SK-N-SH (cell line): ENCODE measurements at regions not wholly inside any gene's neighbourhood (a gene's known extent, or its start where the extent isn't known, plus 50 kb on each side); places are given as distances from the start of the nearest gene placed in this dataset.

Experiments used
- CTCF ChIA-PET: fragments of 300-600, 350-600 bp; formaldehyde crosslinking; extraction: SDS; loops from one replicate; lab custom pipeline; 2021; lab: Yijun Ruan, JAX
- POLR2A ChIA-PET: fragments of 350-600 bp; sonication (Branson Sonifier 250); formaldehyde crosslinking; extraction: SDS; loops from one replicate; lab custom pipeline; 2020; ENCODE audit warnings: antibody characterized with exemption, inconsistent platforms; lab: Yijun Ruan, JAX
- DNase-seq: peaks from one replicate; pipeline ENCODE4 v3.0.0; 2012
- H2AFZ ChIP-seq: fragments of 200-600 bp; sonication (generic); 2 replicates; pipeline ENCODE4 v1.8.1; 2016; ENCODE audit warnings: antibody characterized with exemption, mild to moderate bottlenecking, low read depth
- H3F3A ChIP-seq: fragments of 200-600 bp; sonication (generic); replicated peaks from 2 replicates; pipeline ENCODE3; 2016; ENCODE audit warnings: antibody characterized with exemption, mild to moderate bottlenecking; ENCODE audit not compliant: insufficient read depth
- H3K27ac ChIP-seq, 2 experiments: fragments of 200-500 bp in 1 of 2; fragments of 200-600 bp in 1 of 2; sonication (Bioruptor generic) in 1 of 2; sonication (generic), shearing (Covaris generic) in 1 of 2; 2 replicates each; pipeline versions ENCODE4 v1.5.1 to v1.6.1; 2014 to 2016; ENCODE audit warnings: low read depth in 2 of 2, inconsistent platforms in 1 of 2, low read length in 1 of 2, mild to moderate bottlenecking in 1 of 2, mixed read lengths in 1 of 2
- H3K27me3 ChIP-seq: fragments of 200-600 bp; sonication (generic), shearing (Covaris generic); 2 replicates; pipeline ENCODE4 v1.6.1; 2016; ENCODE audit warnings: mixed run types; ENCODE audit not compliant: insufficient read depth
- H3K36me3 ChIP-seq, 2 experiments: fragments of 200-500 bp in 1 of 2; fragments of 200-600 bp in 1 of 2; sonication (Bioruptor generic) in 1 of 2; sonication (generic) in 1 of 2; replicated peaks in 1 of 2; 2 replicates each; pipeline versions ENCODE3 to v1.5.1; 2014 to 2016; ENCODE audit warnings: low read length in 1 of 2, mild to moderate bottlenecking in 1 of 2; ENCODE audit not compliant: insufficient read depth in 2 of 2, control insufficient read depth in 1 of 2
- H3K4me1 ChIP-seq, 2 experiments: fragments of 200-500 bp in 1 of 2; fragments of 200-600 bp in 1 of 2; sonication (Bioruptor generic) in 1 of 2; sonication (generic), shearing (Covaris generic) in 1 of 2; 2 replicates each; pipeline versions ENCODE4 v1.5.1 to v1.6.1; 2014 to 2016; ENCODE audit warnings: low read depth in 1 of 2, low read length in 1 of 2, mixed run types in 1 of 2; ENCODE audit not compliant: insufficient read depth in 2 of 2, control insufficient read depth in 1 of 2
- H3K4me2 ChIP-seq: fragments of 200-600 bp; sonication (generic), shearing (Covaris generic); 2 replicates; pipeline ENCODE4 v1.6.1; 2017; ENCODE audit warnings: mixed run types
- H3K4me3 ChIP-seq, 2 experiments: fragments of 200-500 bp in 1 of 2; fragments of 200-600 bp in 1 of 2; sonication (Bioruptor generic) in 1 of 2; sonication (generic), shearing (Covaris generic) in 1 of 2; 2 replicates each; pipeline versions ENCODE4 v1.5.1 to v1.8.1; 2014 to 2016; ENCODE audit warnings: low read depth in 2 of 2, inconsistent platforms in 1 of 2, low read length in 1 of 2, mild to moderate bottlenecking in 1 of 2, mixed read lengths in 1 of 2, moderate library complexity in 1 of 2
- H3K79me2 ChIP-seq: fragments of 200-600 bp; sonication (generic); 2 replicates; pipeline ENCODE4 v1.8.1; 2017; ENCODE audit warnings: mild to moderate bottlenecking; ENCODE audit not compliant: insufficient read depth
- H3K9ac ChIP-seq: fragments of 200-600 bp; sonication (generic); 2 replicates; pipeline ENCODE4 v1.6.1; 2017; ENCODE audit warnings: mixed run types
- H3K9me2 ChIP-seq: fragments of 200-600 bp; sonication (generic); 2 replicates; pipeline ENCODE4 v1.6.1; 2017; ENCODE audit warnings: mixed run types
- H3K9me3 ChIP-seq: fragments of 200-600 bp; sonication (generic); 2 replicates; pipeline ENCODE4 v1.6.1; 2017; ENCODE audit warnings: mixed run types, mild to moderate bottlenecking, moderate library complexity
- H4K20me1 ChIP-seq: fragments of 200-600 bp; sonication (generic); 2 replicates; pipeline ENCODE4 v1.6.1; 2017; ENCODE audit warnings: mild to moderate bottlenecking, mixed run types; ENCODE audit not compliant: insufficient read depth
- ELF1 ChIP-seq: IDR thresholded peaks from 2 replicates; pipeline ENCODE4 v1.4.0; 2012
- FOXJ3 ChIP-seq: sonication (generic); formaldehyde crosslinking; IDR thresholded peaks from 2 replicates; pipeline ENCODE4 v1.5.1; 2020; ENCODE audit warnings: mild to moderate bottlenecking, missing genetic modification reagents
- FOXM1 ChIP-seq: IDR thresholded peaks from 2 replicates; pipeline ENCODE4 v1.4.0; 2012; ENCODE audit warnings: low read depth, mild to moderate bottlenecking
- GABPA ChIP-seq: IDR thresholded peaks from 2 replicates; pipeline ENCODE4 v1.4.0; 2012; ENCODE audit warnings: low read depth, mild to moderate bottlenecking
- JUND ChIP-seq: IDR thresholded peaks from 2 replicates; pipeline ENCODE4 v1.4.0; 2012
- MEF2A ChIP-seq: IDR thresholded peaks from 2 replicates; pipeline ENCODE4 v1.4.0; 2012; ENCODE audit warnings: low read depth, borderline replicate concordance
- NFIC ChIP-seq: IDR thresholded peaks from 2 replicates; pipeline ENCODE4 v1.4.0; 2012; ENCODE audit warnings: borderline replicate concordance
- NRF1 ChIP-seq: IDR thresholded peaks from 2 replicates; pipeline ENCODE4 v1.6.1; 2012; ENCODE audit warnings: low read depth, mild to moderate bottlenecking, low read length
- RCOR1 ChIP-seq: fragments of 150-350 bp; IDR thresholded peaks from 2 replicates; pipeline ENCODE4 v1.6.1; 2017; ENCODE audit warnings: antibody characterized with exemption, low read length
- RFX5 ChIP-seq: IDR thresholded peaks from 2 replicates; pipeline ENCODE4 v1.6.1; 2012; ENCODE audit warnings: mild to moderate bottlenecking, improper control_type of control experiment, low read length
- TAF1 ChIP-seq: IDR thresholded peaks from 2 replicates; pipeline ENCODE4 v1.6.1; 2012; ENCODE audit warnings: low read depth, mild to moderate bottlenecking, low read length, moderate library complexity, borderline replicate concordance
- YY1 ChIP-seq: IDR thresholded peaks from 2 replicates; pipeline ENCODE4 v1.4.0; 2012; ENCODE audit warnings: low read depth, mild to moderate bottlenecking
- WGBS: methylation state at CpG from one replicate; pipeline ENCODE4 v1.1.6; 2017; ENCODE audit warnings: low lambda C conversion rate; 5-methylcytosine and 5-hydroxymethylcytosine counted together
- TF ChIP-seq, protein P1 (sequence below): IDR thresholded peaks from 2 replicates; pipeline ENCODE4 v1.4.0; 2012; ENCODE audit warnings: low read depth, borderline replicate concordance
- TF ChIP-seq, protein P2 (sequence below): fragments of 200-600 bp; sonication (generic); IDR thresholded peaks from 2 replicates; pipeline ENCODE4 v1.6.1; 2017; ENCODE audit warnings: antibody characterized with exemption, mild to moderate bottlenecking, moderate library complexity
- TF ChIP-seq, protein P3 (sequence below): fragments of 150-350 bp; IDR thresholded peaks from 2 replicates; pipeline ENCODE4 v1.6.1; 2017; ENCODE audit warnings: antibody characterized with exemption, low read length, low read depth, borderline replicate concordance
- TF ChIP-seq, protein P4 (sequence below): fragments of 150-350 bp; IDR thresholded peaks from 2 replicates; pipeline ENCODE4 v1.6.1; 2016; ENCODE audit warnings: mild to moderate bottlenecking, low read depth, low read length
- TF ChIP-seq, protein P5 (sequence below): IDR thresholded peaks from 2 replicates; pipeline ENCODE4; 2012
- TF ChIP-seq, protein P6 (sequence below): IDR thresholded peaks from 2 replicates; pipeline ENCODE4 v1.4.0; 2012; ENCODE audit warnings: low read depth, borderline replicate concordance

DNA sequence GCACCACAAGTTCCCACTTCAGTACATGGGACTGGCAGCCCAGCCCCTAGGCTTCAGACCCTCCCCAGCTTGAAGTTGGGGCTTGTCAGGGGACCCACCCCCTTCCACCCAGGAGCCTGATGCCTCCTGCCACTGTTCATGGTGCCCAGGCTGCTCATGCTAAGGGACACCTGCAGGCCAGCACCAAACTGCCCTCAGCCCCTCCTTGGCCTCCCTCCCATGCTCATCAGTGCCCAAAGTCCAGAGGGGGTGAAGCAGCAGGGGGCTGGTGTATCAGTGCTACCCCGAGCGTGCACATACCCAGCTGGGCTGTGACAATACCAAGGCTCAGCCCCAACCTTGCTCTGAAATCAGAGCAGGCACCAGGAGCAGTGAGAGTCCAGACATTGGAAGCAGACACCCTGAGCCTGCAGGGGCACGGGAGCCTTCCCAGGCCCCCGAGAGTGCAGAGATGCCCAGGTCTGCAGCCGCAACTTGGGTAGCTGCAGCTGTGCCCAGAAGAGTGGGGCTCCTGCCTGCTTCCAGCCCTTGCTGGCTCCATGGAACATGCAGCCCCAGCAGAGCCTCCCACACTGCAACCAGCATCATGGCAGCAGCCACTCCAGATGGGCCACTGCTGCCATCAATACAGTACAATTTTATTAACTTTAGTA lies 79.0 kb downstream of the MTERF1 start:
- no peak overlapping the region for H2AFZ ChIP-seq
- no peaks in the 10 kb centered on the region for H3K27me3 ChIP-seq
- no peaks in the 10 kb centered on the region for H3K79me2 ChIP-seq
- DNase-seq: no peak
- no peak overlapping the region for H3K9ac ChIP-seq
- no peaks in the 10 kb centered on the region for H4K20me1 ChIP-seq
- no peak overlapping the region for H3K27ac ChIP-seq
- CTCF ChIA-PET: interaction anchor here (0.8 to 1.9 kb wide), 4 partner anchors 15 to 718 kb away, joined by 4 read pairs; no protein-coding TSS in a partner anchor
- TF ChIP-seq RCOR1: no peak
- no peak for TF ChIP-seq NFIC
- TF ChIP-seq JUND: no peak
- no peak for TF ChIP-seq FOXM1
- TF ChIP-seq, protein P1, sequence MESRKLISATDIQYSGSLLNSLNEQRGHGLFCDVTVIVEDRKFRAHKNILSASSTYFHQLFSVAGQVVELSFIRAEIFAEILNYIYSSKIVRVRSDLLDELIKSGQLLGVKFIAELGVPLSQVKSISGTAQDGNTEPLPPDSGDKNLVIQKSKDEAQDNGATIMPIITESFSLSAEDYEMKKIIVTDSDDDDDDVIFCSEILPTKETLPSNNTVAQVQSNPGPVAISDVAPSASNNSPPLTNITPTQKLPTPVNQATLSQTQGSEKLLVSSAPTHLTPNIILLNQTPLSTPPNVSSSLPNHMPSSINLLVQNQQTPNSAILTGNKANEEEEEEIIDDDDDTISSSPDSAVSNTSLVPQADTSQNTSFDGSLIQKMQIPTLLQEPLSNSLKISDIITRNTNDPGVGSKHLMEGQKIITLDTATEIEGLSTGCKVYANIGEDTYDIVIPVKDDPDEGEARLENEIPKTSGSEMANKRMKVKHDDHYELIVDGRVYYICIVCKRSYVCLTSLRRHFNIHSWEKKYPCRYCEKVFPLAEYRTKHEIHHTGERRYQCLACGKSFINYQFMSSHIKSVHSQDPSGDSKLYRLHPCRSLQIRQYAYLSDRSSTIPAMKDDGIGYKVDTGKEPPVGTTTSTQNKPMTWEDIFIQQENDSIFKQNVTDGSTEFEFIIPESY: no peak
- TF ChIP-seq, protein P2, sequence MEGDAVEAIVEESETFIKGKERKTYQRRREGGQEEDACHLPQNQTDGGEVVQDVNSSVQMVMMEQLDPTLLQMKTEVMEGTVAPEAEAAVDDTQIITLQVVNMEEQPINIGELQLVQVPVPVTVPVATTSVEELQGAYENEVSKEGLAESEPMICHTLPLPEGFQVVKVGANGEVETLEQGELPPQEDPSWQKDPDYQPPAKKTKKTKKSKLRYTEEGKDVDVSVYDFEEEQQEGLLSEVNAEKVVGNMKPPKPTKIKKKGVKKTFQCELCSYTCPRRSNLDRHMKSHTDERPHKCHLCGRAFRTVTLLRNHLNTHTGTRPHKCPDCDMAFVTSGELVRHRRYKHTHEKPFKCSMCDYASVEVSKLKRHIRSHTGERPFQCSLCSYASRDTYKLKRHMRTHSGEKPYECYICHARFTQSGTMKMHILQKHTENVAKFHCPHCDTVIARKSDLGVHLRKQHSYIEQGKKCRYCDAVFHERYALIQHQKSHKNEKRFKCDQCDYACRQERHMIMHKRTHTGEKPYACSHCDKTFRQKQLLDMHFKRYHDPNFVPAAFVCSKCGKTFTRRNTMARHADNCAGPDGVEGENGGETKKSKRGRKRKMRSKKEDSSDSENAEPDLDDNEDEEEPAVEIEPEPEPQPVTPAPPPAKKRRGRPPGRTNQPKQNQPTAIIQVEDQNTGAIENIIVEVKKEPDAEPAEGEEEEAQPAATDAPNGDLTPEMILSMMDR: no peak
- no peak for TF ChIP-seq YY1
- TF ChIP-seq MEF2A: no peak
- TF ChIP-seq, protein P3, sequence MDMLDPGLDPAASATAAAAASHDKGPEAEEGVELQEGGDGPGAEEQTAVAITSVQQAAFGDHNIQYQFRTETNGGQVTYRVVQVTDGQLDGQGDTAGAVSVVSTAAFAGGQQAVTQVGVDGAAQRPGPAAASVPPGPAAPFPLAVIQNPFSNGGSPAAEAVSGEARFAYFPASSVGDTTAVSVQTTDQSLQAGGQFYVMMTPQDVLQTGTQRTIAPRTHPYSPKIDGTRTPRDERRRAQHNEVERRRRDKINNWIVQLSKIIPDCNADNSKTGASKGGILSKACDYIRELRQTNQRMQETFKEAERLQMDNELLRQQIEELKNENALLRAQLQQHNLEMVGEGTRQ: no peak
- TF ChIP-seq RFX5: no peak
- TF ChIP-seq ELF1: no peak
- TF ChIP-seq, protein P4, sequence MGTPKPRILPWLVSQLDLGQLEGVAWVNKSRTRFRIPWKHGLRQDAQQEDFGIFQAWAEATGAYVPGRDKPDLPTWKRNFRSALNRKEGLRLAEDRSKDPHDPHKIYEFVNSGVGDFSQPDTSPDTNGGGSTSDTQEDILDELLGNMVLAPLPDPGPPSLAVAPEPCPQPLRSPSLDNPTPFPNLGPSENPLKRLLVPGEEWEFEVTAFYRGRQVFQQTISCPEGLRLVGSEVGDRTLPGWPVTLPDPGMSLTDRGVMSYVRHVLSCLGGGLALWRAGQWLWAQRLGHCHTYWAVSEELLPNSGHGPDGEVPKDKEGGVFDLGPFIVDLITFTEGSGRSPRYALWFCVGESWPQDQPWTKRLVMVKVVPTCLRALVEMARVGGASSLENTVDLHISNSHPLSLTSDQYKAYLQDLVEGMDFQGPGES: no peak
- TF ChIP-seq, protein P5, sequence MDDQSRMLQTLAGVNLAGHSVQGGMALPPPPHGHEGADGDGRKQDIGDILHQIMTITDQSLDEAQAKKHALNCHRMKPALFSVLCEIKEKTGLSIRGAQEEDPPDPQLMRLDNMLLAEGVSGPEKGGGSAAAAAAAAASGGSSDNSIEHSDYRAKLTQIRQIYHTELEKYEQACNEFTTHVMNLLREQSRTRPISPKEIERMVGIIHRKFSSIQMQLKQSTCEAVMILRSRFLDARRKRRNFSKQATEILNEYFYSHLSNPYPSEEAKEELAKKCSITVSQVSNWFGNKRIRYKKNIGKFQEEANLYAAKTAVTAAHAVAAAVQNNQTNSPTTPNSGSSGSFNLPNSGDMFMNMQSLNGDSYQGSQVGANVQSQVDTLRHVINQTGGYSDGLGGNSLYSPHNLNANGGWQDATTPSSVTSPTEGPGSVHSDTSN: no peak
- TF ChIP-seq FOXJ3 (CRISPR knock-in tag): no peak
- no peak for TF ChIP-seq NRF1
- TF ChIP-seq TAF1: no peak
- TF ChIP-seq, protein P6, sequence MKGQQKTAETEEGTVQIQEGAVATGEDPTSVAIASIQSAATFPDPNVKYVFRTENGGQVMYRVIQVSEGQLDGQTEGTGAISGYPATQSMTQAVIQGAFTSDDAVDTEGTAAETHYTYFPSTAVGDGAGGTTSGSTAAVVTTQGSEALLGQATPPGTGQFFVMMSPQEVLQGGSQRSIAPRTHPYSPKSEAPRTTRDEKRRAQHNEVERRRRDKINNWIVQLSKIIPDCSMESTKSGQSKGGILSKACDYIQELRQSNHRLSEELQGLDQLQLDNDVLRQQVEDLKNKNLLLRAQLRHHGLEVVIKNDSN: no peak
- TF ChIP-seq GABPA: no peak
- no peaks in the 10 kb centered on the region for H3K36me3 ChIP-seq
- no CpG with 5 or more reads among the region's 5 CpGs for WGBS
- no peaks in the 10 kb centered on the region for H3K9me3 ChIP-seq
- H3F3A ChIP-seq: no peaks in the 10 kb centered on the region
- H3K4me2 ChIP-seq: no peak overlapping the region
- H3K4me1 ChIP-seq: no peaks in the 10 kb centered on the region
- POLR2A ChIA-PET: no interaction called here
- H3K4me3 ChIP-seq: no peak overlapping the region
- no peaks in the 10 kb centered on the region for H3K9me2 ChIP-seq
